ENCODE measurements at regions not wholly inside any gene's neighbourhood (a gene's known extent, or its start where the extent isn't known, plus 50 kb on each side); places are given as distances from the start of the nearest gene placed in this dataset.

DNA sequence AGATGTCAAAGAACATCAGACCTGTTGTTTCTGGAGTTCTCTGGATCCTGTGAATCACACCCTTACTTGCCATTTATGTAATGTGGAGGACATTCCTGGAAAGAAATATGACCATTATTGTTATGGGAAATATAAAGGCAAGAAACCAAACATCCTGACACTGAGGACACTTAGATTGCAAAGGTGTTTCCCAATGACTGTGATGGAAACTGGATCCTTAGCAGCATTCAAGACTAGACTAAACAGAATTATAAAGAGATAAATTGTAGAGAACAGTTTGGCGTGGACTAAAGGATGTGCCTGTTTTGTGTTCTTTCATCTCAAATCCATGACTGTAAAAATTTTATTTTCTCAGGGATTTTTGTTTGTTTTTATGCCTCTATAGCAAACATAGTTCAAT, 347.7 kb upstream of the SLC14A2 start:
- DNase-seq: no peak
- H3K9me3 ChIP-seq (ENCODE audit: severe bottlenecking): peaks cover 3% of the 10 kb centered on the region
- peaks cover 93% of the 10 kb centered on the region for H3K27me3 ChIP-seq (ENCODE audit: insufficient read depth, low read depth, severe bottlenecking)
- no peak overlapping the region for H3K27ac ChIP-seq
- TF ChIP-seq, protein P1, sequence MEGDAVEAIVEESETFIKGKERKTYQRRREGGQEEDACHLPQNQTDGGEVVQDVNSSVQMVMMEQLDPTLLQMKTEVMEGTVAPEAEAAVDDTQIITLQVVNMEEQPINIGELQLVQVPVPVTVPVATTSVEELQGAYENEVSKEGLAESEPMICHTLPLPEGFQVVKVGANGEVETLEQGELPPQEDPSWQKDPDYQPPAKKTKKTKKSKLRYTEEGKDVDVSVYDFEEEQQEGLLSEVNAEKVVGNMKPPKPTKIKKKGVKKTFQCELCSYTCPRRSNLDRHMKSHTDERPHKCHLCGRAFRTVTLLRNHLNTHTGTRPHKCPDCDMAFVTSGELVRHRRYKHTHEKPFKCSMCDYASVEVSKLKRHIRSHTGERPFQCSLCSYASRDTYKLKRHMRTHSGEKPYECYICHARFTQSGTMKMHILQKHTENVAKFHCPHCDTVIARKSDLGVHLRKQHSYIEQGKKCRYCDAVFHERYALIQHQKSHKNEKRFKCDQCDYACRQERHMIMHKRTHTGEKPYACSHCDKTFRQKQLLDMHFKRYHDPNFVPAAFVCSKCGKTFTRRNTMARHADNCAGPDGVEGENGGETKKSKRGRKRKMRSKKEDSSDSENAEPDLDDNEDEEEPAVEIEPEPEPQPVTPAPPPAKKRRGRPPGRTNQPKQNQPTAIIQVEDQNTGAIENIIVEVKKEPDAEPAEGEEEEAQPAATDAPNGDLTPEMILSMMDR (IDR thresholded peaks at IDR 0.05; ENCODE audit: low read depth, low read length): no peak
- H3K4me3 ChIP-seq (ENCODE audit: low read depth, low read length): no peak overlapping the region
- no peaks in the 10 kb centered on the region for H3K36me3 ChIP-seq

DNA sequence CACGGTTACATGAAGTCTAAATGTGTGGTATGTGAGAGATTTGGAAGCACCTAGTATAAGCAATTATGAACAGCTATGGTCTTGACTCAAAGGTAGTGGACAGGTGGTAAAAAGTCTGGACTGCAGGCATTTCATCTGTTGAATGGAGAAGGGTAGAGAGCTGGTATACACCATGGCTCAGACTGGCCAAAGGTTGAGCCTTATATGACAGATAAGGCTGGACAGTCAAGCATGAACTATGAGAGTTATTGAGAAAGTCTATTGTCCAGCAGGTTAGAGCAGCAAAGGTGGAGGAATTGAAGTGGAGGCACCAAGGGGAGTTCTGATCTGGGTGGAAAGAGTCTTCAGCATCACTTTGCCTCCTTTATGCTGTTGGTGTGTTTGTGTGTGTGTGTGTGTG, 346.7 kb upstream of the SLC14A2 start:
- Histone ChIP-seq H3K9me3 (ENCODE audit: severe bottlenecking) (peaks cover 3% of the 10 kb centered on the region), H3K27me3 (ENCODE audit: insufficient read depth, low read depth, severe bottlenecking) (peaks cover 96% of the 10 kb centered on the region), H3K27ac (no peak overlapping the region), H3K4me3 (ENCODE audit: low read depth, low read length) (no peak overlapping the region), H3K36me3 (no peaks in the 10 kb centered on the region)
- TF ChIP-seq, protein P1 (IDR thresholded peaks at IDR 0.05; ENCODE audit: low read depth, low read length): no peak
- DNase-seq: no peak

DNA sequence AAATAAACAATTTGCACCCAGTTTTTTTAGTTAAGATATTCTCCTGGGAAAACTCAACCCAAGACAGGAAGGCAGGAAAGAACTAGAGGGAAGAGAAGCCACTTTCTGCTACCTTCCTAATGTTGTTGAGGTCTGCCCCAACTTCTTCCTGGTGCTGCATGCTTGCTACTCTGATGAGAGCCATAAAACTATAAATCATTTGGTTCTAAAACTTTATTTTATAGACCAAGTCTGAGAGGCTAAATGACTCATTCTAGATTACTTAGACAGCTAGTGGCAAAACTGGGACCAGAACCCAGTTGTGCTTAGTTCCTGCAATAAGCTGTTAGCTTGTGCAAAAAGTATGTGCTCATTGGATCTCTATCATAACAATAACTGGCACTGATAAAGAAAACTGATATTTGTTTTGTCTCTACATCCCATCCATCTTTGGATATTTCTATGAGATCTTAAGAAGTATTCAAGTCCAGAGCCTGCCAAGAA, 344.9 kb upstream of the SLC14A2 start:
- Histone ChIP-seq H3K27ac (no peak overlapping the region), H3K27me3 (ENCODE audit: insufficient read depth, low read depth, severe bottlenecking) (peaks cover 96% of the 10 kb centered on the region)

DNA sequence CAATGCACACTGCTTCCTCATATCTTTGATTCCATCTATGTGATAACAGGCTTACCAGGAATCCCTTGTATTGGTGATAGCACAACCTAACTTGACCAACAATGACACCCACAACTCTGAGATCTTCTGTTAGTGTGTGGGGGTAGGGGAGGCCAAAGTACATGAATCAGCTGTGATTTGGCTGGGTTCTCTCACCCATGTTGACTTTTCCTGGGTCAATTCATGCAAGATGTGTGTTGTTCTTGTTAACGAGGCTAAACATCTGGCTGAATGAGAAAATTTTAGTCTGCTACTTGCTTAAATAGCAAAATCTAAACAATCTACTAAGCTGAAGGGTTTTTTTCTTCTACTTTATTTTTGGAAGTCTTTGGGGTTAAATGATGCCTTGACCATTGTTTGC, 341.2 kb upstream of the SLC14A2 start:
- TF ChIP-seq, protein P1 (IDR thresholded peaks at IDR 0.05; ENCODE audit: low read depth, low read length): no peak
- peaks cover 94% of the 10 kb centered on the region for H3K27me3 ChIP-seq (ENCODE audit: insufficient read depth, low read depth, severe bottlenecking)

More for the DNA sequence above, 344.9 kb upstream of the SLC14A2 start:
- TF ChIP-seq, protein P1 (IDR thresholded peaks at IDR 0.05; ENCODE audit: low read depth, low read length): no peak
- Histone ChIP-seq H3K4me3 (ENCODE audit: low read depth, low read length) (no peak overlapping the region), H3K36me3 (no peaks in the 10 kb centered on the region), H3K9me3 (ENCODE audit: severe bottlenecking) (peaks cover 6% of the 10 kb centered on the region)
- no peak for DNase-seq

DNA sequence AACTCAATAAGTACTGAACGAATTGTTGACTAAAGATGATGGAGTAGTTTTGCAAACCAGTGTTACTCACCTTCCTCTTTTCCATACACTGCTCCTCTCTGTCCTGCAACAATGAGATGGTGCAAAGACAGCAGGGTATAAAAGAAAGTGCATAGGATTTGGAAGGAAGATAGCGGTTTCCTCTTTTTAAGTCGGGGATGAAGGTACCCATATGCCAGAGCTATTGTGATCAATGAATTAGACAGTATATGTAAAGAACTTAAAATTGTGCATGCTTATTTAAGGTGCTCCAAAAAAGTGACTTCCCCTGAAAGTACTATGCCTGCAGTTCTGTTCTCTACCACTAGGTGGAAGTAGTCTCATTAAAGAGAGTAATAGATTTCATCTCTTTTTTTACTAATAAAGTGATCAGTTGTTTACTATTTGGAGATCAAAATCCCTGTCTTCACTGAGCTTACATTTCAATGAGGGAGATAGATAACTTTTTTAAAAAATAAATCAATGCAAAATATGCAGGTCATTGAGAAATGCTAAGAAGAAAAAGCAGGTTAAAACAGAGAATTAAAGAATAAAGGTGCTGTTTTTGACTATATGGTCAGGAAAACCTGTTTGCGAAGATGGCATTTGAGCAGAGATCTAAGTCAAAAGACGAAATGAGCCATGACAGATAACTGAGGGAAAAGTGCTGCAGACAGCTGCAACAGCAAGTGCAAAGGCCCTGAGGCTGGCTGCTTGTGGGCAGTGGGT, 339.7 kb upstream of the SLC14A2 start:
- no peak for DNase-seq
- peaks cover 94% of the 10 kb centered on the region for H3K27me3 ChIP-seq (ENCODE audit: insufficient read depth, low read depth, severe bottlenecking)
- H3K4me3 ChIP-seq (ENCODE audit: low read depth, low read length): no peak overlapping the region
- H3K36me3 ChIP-seq: no peaks in the 10 kb centered on the region
- peaks cover 8% of the 10 kb centered on the region for H3K9me3 ChIP-seq (ENCODE audit: severe bottlenecking)
- H3K27ac ChIP-seq: no peak overlapping the region
- TF ChIP-seq, protein P1 (IDR thresholded peaks at IDR 0.05; ENCODE audit: low read depth, low read length): peak; percentile 48

More for the DNA sequence above, 341.2 kb upstream of the SLC14A2 start:
- no peak overlapping the region for H3K4me3 ChIP-seq (ENCODE audit: low read depth, low read length)
- no peak for DNase-seq
- peaks cover 8% of the 10 kb centered on the region for H3K9me3 ChIP-seq (ENCODE audit: severe bottlenecking)
- H3K27ac ChIP-seq: no peak overlapping the region
- H3K36me3 ChIP-seq: no peaks in the 10 kb centered on the region

Data from WERI-Rb-1 (cell line).